ENCODE measurements at regions not wholly inside any gene's neighbourhood (a gene's known extent, or its start where the extent isn't known, plus 50 kb on each side); places are given as distances from the start of the nearest gene placed in this dataset.

DNA sequence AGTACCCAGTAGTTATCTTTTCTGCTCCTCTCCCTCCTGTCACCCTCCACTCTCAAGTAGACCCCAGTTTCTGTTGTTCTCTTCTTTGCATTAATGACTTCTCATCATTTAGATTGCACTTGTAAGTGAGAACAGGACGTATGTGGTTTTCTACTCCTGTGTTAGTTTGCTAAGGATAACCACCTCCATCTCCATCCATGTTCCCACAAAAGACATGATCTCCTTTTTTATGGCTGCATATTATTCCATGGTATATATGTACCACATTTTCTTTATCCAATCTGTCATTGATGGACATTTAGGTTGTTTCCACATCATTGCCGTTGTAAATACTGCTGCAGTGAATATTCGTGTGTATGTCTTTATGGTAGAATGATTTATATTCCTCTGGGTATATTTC lies 1346.5 kb downstream of the MRPL39 start:
- TF ChIP-seq, protein P1, sequence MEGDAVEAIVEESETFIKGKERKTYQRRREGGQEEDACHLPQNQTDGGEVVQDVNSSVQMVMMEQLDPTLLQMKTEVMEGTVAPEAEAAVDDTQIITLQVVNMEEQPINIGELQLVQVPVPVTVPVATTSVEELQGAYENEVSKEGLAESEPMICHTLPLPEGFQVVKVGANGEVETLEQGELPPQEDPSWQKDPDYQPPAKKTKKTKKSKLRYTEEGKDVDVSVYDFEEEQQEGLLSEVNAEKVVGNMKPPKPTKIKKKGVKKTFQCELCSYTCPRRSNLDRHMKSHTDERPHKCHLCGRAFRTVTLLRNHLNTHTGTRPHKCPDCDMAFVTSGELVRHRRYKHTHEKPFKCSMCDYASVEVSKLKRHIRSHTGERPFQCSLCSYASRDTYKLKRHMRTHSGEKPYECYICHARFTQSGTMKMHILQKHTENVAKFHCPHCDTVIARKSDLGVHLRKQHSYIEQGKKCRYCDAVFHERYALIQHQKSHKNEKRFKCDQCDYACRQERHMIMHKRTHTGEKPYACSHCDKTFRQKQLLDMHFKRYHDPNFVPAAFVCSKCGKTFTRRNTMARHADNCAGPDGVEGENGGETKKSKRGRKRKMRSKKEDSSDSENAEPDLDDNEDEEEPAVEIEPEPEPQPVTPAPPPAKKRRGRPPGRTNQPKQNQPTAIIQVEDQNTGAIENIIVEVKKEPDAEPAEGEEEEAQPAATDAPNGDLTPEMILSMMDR (tag by site-specific recombination; IDR thresholded peaks at IDR 0.05), result no peak
- no peak for TF ChIP-seq ZSCAN16 (tag by site-specific recombination; IDR thresholded peaks at IDR 0.05)
- TF ChIP-seq, protein P2, sequence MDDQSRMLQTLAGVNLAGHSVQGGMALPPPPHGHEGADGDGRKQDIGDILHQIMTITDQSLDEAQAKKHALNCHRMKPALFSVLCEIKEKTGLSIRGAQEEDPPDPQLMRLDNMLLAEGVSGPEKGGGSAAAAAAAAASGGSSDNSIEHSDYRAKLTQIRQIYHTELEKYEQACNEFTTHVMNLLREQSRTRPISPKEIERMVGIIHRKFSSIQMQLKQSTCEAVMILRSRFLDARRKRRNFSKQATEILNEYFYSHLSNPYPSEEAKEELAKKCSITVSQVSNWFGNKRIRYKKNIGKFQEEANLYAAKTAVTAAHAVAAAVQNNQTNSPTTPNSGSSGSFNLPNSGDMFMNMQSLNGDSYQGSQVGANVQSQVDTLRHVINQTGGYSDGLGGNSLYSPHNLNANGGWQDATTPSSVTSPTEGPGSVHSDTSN (CRISPR knock-in tag; IDR thresholded peaks at IDR 0.05), result no peak

All from HEK293 (cell line).